ENCODE measurements at regions not wholly inside any gene's neighbourhood (a gene's known extent, or its start where the extent isn't known, plus 50 kb on each side); places are given as distances from the start of the nearest gene placed in this dataset.

DNA sequence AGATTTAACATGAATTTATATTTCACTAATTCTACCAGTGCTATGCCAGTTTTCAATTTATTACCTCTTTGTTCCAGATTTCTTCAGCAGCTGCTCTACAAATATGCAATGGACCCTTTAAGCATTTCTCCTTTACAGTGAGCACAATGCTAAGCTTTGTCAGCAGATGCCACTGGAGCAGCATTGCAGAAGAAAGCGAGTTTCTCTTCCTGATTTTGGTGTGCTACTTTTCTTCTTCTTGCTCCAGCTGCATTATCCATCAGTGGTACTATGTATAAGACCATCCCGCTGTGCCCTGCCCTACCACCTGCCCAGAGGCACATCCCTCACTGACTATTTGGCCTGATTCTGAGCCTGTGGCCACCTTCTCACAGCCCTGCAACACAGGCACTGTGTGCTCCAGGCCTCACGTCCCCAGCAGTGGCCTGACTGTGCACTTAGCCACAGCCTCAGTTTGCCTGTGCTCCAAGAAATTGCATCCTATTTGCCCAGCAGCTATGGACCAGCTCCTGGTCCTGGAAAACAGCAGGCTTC is 84.1 kb downstream of the TNFAIP3 start:
- Mint-ChIP-seq H3K9me3 (no peaks in the 10 kb centered on the region), H3K4me1 (ENCODE audit: low read depth) (peaks cover 16% of the 10 kb centered on the region), H3K4me3 (no peak overlapping the region), H3K27ac (no peak overlapping the region), H3K27me3 (no peaks in the 10 kb centered on the region), H3K36me3 (no peaks in the 10 kb centered on the region)
- no peak for DNase-seq
- ChIA-PET POLR2A (interaction anchor here (0.6 to 2.2 kb wide), 4 partner anchors 20 to 232 kb away, joined by 3 to 9 read pairs (median 4); no protein-coding TSS in a partner anchor), CTCF (interaction anchor here (1.6 to 13.8 kb wide), 2 partner anchors 11 to 81 kb away, joined by 5 to 270 read pairs; partner anchors contain the start of gene TNFAIP3)
- intact Hi-C loops (cut with micrococcal nuclease) = no loop called here

DNA sequence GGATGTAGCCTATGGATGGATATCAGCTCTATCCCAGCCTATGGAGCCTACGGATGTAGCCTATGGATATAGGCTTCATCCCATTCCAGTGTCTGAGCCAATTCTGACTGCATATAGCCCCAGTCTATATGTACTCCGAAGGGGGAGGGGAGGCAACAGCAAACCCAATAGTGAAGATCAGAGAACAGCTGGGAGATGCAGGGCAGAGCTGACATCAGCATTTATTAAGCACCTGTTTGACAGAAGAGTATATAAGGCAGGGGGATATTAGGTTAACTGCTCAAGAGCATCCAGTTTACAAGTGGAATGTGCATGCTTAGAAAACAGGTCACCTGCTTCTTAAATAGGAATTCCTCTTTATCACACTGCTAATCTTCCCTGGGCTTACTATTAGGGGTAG is 85.2 kb downstream of the TNFAIP3 start:
- no peaks in the 10 kb centered on the region for H3K9me3 Mint-ChIP-seq
- H3K4me3 Mint-ChIP-seq = no peak overlapping the region
- H3K4me1 Mint-ChIP-seq (ENCODE audit: low read depth) = peaks cover 16% of the 10 kb centered on the region
- H3K36me3 Mint-ChIP-seq = no peaks in the 10 kb centered on the region
- ChIA-PET POLR2A (no interaction called here), CTCF (interaction anchor here (0.8 to 1.0 kb wide), 2 partner anchors 21 to 23 kb away, joined by 3 read pairs; no protein-coding TSS in a partner anchor)
- H3K27me3 Mint-ChIP-seq = no peaks in the 10 kb centered on the region
- no peak for DNase-seq
- no peak overlapping the region for H3K27ac Mint-ChIP-seq
- intact Hi-C loops (cut with micrococcal nuclease) = no loop called here

DNA sequence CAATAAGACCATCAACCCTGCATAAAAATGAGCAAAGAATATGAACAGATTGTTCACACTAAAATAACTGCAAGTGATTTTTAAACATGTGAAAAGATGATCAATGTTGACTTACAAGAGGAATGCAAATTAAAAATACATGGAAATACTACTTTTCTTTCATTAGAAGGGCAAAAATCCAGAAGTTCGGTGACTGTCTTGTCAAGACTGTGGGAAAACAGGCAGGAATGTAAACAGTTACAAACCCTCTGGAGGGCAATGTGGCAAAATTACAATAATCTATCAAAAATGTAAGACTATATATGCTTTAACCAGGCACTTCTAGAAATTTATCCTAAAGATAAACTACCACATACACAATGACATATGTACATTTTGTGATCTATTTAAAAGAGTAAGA is 86.7 kb downstream of the TNFAIP3 start:
- DNase-seq = no peak
- no peak overlapping the region for H3K4me3 Mint-ChIP-seq
- no peaks in the 10 kb centered on the region for H3K9me3 Mint-ChIP-seq
- ChIA-PET POLR2A (no interaction called here), CTCF (no interaction called here)
- H3K27me3 Mint-ChIP-seq = no peaks in the 10 kb centered on the region
- peaks cover 17% of the 10 kb centered on the region for H3K4me1 Mint-ChIP-seq (ENCODE audit: low read depth)
- no peaks in the 10 kb centered on the region for H3K36me3 Mint-ChIP-seq
- no peak overlapping the region for H3K27ac Mint-ChIP-seq
- intact Hi-C loops (cut with micrococcal nuclease) = no loop called here

DNA sequence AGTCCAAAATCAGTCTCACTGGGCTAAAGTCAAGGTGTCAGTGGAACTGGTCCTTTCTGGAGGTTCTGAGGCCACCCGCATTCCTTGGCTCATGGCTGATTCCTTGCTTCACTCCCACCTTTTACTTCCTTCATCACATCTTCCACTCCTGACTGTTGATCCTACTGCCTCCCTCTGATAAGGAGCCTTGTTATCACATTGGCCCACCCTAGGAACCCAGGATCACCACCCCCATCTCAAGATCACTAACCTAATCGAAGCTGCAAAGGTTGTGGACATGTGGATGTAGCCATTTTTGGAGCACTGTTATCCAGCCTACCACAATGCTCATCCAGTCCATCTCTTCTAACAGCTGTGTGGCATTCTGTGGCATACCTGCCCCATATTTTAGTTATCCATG is 87.2 kb downstream of the TNFAIP3 start:
- Mint-ChIP-seq H3K4me3 (no peak overlapping the region), H3K36me3 (no peaks in the 10 kb centered on the region), H3K27ac (no peak overlapping the region), H3K27me3 (no peaks in the 10 kb centered on the region), H3K4me1 (ENCODE audit: low read depth) (peaks cover 16% of the 10 kb centered on the region), H3K9me3 (no peaks in the 10 kb centered on the region)
- DNase-seq = no peak
- POLR2A ChIA-PET = no interaction called here
- CTCF ChIA-PET = no interaction called here
- intact Hi-C loops (cut with micrococcal nuclease) = no loop called here

DNA sequence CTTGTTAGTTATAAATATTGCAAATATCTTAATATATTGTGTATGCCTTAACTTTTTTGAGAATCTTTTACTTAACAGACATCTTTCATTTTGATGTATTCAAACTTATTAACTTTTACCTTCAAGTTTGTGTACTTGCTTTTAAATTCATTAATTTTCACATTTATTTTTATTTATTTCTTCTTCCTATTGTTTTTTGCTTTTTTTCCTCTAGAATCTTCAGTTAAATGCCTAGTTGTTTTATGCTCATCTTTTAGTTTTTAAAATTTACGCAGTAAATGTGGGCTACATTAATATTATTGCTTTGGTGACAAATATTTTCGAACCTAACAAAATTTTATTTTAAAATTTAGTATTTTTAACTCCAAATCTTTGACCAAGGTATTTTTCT is 89.0 kb downstream of the TNFAIP3 start:
- Mint-ChIP-seq H3K36me3 (no peaks in the 10 kb centered on the region), H3K4me3 (no peak overlapping the region), H3K9me3 (no peaks in the 10 kb centered on the region), H3K27ac (no peak overlapping the region), H3K27me3 (no peaks in the 10 kb centered on the region), H3K4me1 (ENCODE audit: low read depth) (peaks cover 3% of the 10 kb centered on the region)
- DNase-seq = no peak
- CTCF ChIA-PET = no interaction called here
- intact Hi-C loops (cut with micrococcal nuclease) = no loop called here
- POLR2A ChIA-PET = no interaction called here

DNA sequence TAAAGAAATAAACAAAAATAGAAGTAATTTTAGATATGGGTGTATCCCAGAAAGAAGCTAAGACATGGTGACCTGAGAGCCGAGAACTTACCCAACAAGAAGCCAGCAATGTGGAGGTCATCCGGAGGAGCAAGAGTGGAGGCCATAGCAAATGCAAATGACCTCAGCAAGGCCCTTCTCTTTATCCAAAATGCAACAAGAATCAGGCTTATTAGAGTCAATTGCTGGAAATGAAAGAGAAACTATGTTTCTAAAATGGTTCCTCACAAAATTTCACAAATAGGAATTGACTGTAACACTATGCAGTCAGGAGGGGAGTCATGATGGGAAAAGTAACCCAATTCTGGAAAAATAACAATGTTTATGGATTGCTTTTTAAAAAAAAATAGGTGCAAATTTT is 90.4 kb downstream of the TNFAIP3 start:
- no peaks in the 10 kb centered on the region for H3K36me3 Mint-ChIP-seq
- H3K4me1 Mint-ChIP-seq (ENCODE audit: low read depth) = peaks cover 3% of the 10 kb centered on the region
- no peaks in the 10 kb centered on the region for H3K9me3 Mint-ChIP-seq
- no peak overlapping the region for H3K4me3 Mint-ChIP-seq
- intact Hi-C loops (cut with micrococcal nuclease) = no loop called here
- ChIA-PET CTCF (no interaction called here), POLR2A (no interaction called here)
- H3K27me3 Mint-ChIP-seq = no peaks in the 10 kb centered on the region
- no peak for DNase-seq
- no peak overlapping the region for H3K27ac Mint-ChIP-seq

DNA sequence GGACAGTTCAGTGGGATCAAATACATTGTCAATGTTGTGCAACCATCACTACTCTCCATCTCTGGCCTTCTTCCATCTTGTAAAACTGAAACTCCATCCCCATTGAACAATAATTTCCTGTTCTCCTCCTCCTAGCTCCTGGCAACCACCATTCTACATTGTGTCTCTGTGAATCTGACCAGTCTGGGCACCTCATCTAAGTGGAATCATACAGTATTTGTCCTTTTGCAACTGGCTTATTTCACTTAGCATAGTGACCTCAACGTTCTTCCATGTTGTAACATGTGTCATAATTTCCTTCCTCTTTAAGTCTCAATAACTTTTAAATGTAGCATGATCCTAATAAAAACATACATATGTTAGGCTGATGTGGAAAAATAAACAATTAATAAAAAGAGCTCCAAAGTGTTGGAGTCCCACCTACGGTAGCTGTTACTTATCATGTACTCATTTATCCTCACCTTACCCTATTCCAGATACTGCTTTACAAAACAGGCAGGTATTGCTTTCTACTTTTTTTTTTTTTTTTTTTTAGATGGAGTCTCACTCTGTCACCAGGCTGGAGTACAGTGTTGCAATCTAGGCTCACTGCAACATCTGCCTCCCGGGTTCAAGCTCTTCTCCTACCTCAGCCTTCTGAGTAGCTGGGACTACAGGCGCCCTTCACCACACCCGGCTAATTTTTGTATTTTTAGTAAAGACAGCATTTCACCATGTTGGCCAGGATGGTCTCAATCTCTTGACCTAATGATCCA is 91.9 kb downstream of the TNFAIP3 start:
- POLR2A ChIA-PET = no interaction called here
- H3K4me1 Mint-ChIP-seq (ENCODE audit: low read depth) = peaks cover 3% of the 10 kb centered on the region
- intact Hi-C loops (cut with micrococcal nuclease) = no loop called here
- DNase-seq = no peak
- no peaks in the 10 kb centered on the region for H3K9me3 Mint-ChIP-seq
- no peak overlapping the region for H3K4me3 Mint-ChIP-seq
- H3K27ac Mint-ChIP-seq = no peak overlapping the region
- H3K36me3 Mint-ChIP-seq = no peaks in the 10 kb centered on the region
- CTCF ChIA-PET = interaction anchor here (0.7 to 2.0 kb wide), 4 partner anchors 9 to 411 kb away, joined by 3 to 7 read pairs (median 4); no protein-coding TSS in a partner anchor
- H3K27me3 Mint-ChIP-seq = no peaks in the 10 kb centered on the region

DNA sequence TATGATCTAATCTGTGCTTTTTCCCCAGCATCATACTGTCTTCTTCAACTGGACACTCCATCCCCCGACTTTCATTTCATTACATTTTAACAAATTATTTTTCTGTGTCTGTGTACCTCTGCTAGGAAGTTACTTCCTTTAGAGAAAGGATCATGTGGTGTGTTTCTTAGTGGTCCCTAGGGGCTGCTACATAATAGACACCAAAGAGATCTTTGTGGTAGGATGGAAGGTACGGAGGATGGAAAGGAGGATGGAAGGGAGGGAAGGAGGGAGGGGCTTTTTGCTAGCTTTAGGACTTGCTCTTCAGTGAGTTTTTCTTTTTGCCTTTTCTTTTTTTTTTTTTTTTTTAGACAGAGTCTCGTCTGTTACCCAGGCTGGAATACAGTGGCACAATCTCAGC is 95.7 kb downstream of the TNFAIP3 start:
- H3K27ac Mint-ChIP-seq = no peak overlapping the region
- H3K4me3 Mint-ChIP-seq = no peak overlapping the region
- intact Hi-C loops (cut with micrococcal nuclease) = no loop called here
- ChIA-PET POLR2A (no interaction called here), CTCF (interaction anchor here (1.1 to 1.6 kb wide), 2 partner anchors 13 to 41 kb away, joined by 3 read pairs; no protein-coding TSS in a partner anchor)
- no peaks in the 10 kb centered on the region for H3K27me3 Mint-ChIP-seq
- H3K36me3 Mint-ChIP-seq = no peaks in the 10 kb centered on the region
- no peaks in the 10 kb centered on the region for H3K9me3 Mint-ChIP-seq
- H3K4me1 Mint-ChIP-seq (ENCODE audit: low read depth) = peaks cover 5% of the 10 kb centered on the region
- DNase-seq = no peak

DNA sequence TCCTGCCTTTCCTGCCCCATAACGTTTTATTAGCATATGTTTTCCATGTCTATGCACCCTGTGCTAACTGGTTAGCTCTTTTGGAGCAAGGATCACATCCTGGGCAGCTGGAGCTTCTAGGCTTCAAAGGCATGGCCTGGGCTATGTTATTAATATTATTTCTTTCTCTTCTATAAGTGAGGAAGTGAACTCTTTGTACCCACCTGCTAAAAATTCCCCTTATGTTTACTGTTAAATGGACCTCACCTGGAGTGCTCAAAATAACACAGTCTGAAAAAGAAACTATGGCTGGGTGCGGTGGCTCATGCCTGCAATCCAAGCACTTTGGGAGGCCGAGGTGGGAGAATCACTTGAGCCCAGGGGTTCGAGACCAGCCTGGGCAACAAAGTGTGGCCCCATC is 97.8 kb downstream of the TNFAIP3 start:
- no peaks in the 10 kb centered on the region for H3K27me3 Mint-ChIP-seq
- intact Hi-C loops (cut with micrococcal nuclease) = no loop called here
- H3K4me1 Mint-ChIP-seq (ENCODE audit: low read depth) = peaks cover 23% of the 10 kb centered on the region
- CTCF ChIA-PET = no interaction called here
- H3K9me3 Mint-ChIP-seq = no peaks in the 10 kb centered on the region
- no peak overlapping the region for H3K27ac Mint-ChIP-seq
- no peak overlapping the region for H3K4me3 Mint-ChIP-seq
- H3K36me3 Mint-ChIP-seq = no peaks in the 10 kb centered on the region
- POLR2A ChIA-PET = no interaction called here
- no peak for DNase-seq

DNA sequence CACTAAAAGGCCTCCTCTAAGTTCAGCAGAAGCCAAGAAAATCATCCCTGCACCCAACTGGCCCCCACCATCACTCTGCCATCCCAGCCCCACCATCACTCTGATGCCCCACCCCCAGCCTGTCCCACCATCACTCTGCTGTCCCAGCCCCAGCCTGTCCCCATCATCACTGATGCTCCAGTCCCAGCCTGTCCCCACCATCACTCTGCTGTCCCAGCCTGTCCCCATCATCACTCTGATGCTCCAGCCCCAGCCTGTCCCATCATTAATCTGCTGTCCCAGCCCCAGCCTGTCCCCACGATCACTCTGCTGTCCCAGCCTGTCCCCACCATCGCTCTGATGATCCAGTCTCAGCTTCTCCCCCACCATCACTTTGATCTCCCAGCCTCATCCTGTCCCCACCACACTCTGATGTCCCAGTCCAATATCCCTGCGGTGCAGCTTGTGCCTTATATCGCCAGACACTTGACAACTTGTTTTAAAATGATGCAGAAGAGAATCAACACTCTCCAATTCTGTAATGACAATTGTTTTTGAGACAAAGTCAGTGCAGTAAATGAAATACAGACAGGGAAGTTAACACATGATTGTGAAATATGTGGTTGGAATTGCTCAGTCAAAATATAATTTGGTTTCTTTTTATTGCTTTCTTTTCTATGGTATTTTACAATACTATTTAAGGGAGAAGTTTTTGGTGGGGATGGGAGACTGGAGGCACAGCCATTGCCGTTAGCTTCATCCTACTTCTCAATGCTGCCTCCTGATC is 100.8 kb downstream of the TNFAIP3 start:
- ChIA-PET CTCF (interaction anchor here (0.6 to 2.2 kb wide), 6 partner anchors 23 to 379 kb away, joined by 3 to 9 read pairs (median 3); no protein-coding TSS in a partner anchor), POLR2A (interaction anchor here (0.9 to 2.1 kb wide), 4 partner anchors 95 to 269 kb away, joined by 3 to 7 read pairs (median 5); partner anchors contain the start of gene TNFAIP3)
- intact Hi-C loops (cut with micrococcal nuclease) = loop anchor here (2.0 kb wide), 2 partner anchors 23 to 311 kb away; no protein-coding TSS in a partner anchor
- H3K27me3 Mint-ChIP-seq = no peaks in the 10 kb centered on the region
- peak overlapping the region; percentile 72 for H3K27ac Mint-ChIP-seq
- peaks cover 43% of the 10 kb centered on the region for H3K4me1 Mint-ChIP-seq (ENCODE audit: low read depth)
- no peaks in the 10 kb centered on the region for H3K9me3 Mint-ChIP-seq
- H3K4me3 Mint-ChIP-seq = no peak overlapping the region
- no peaks in the 10 kb centered on the region for H3K36me3 Mint-ChIP-seq
- no peak for DNase-seq

DNA sequence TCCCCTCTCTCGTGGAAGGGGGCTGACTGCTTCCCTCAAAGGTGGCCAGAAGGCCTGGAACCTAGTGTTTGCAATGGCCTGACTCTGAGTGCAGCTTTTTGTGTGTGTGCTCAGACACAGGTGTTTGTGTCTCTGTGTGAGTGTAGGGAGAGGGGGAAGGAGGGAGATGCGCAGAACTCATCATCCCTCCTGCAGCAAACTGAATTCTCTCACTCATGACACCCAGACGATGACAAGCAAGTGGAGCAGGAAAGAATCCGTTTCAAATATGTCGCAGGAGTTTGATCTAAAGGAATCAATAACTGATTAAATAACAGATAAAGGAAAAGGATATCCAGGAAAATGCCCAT is 101.4 kb downstream of the TNFAIP3 start:
- intact Hi-C loops (cut with micrococcal nuclease) = loop anchor here (2.0 kb wide), 2 partner anchors 24 to 312 kb away; no protein-coding TSS in a partner anchor
- Mint-ChIP-seq H3K27me3 (no peaks in the 10 kb centered on the region), H3K27ac (peak overlapping the region; percentile 72), H3K4me1 (ENCODE audit: low read depth) (peaks cover 43% of the 10 kb centered on the region), H3K36me3 (no peaks in the 10 kb centered on the region), H3K4me3 (no peak overlapping the region), H3K9me3 (no peaks in the 10 kb centered on the region)
- DNase-seq = no peak
- ChIA-PET POLR2A (interaction anchor here (0.9 to 2.1 kb wide), 5 partner anchors 86 to 269 kb away, joined by 3 to 7 read pairs (median 5); partner anchors contain the start of gene TNFAIP3), CTCF (interaction anchor here (0.6 to 2.0 kb wide), 7 partner anchors 8 to 379 kb away, joined by 3 to 5 read pairs (median 3); no protein-coding TSS in a partner anchor)

DNA sequence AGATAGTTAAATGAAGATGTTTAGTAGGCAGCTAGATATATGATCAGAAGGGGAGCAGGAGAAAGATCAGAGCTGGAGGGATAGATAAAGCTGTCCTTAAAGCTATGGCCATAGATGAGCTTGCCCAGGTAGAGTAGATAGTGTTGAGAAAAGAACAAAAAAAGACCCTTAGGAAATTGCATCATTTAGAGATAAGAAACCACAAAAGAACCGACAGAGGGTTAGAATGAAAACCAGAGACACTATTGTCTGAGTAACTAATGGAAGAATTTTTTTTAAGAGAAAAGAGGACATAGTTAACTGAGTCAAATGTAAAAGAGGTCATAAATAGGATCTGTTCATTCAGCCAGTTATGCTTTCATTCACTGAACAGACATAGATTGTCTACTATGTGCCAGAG is 101.8 kb downstream of the TNFAIP3 start:
- CTCF ChIA-PET = interaction anchor here (0.5 to 2.0 kb wide), 7 partner anchors 9 to 264 kb away, joined by 3 to 5 read pairs (median 3); no protein-coding TSS in a partner anchor
- Mint-ChIP-seq H3K4me1 (ENCODE audit: low read depth) (peaks cover 45% of the 10 kb centered on the region), H3K4me3 (peak overlapping the region; percentile 41), H3K9me3 (no peaks in the 10 kb centered on the region), H3K36me3 (no peaks in the 10 kb centered on the region), H3K27ac (peak overlapping the region; percentile 72), H3K27me3 (no peaks in the 10 kb centered on the region)
- DNase-seq = no peak
- POLR2A ChIA-PET = interaction anchor here (0.9 to 2.1 kb wide), 5 partner anchors 87 to 270 kb away, joined by 3 to 7 read pairs (median 5); partner anchors contain the start of gene TNFAIP3
- intact Hi-C loops (cut with micrococcal nuclease) = loop anchor here (1.0 to 2.0 kb wide), 3 partner anchors 9 to 312 kb away; no protein-coding TSS in a partner anchor
